GM23338 (cell line): ENCODE measurements at regions not wholly inside any gene's neighbourhood (a gene's known extent, or its start where the extent isn't known, plus 50 kb on each side); places are given as distances from the start of the nearest gene placed in this dataset.
"Not testable (repeated sequence)": the region's sequence is repeated elsewhere in the genome, so short reads cannot be mapped to it uniquely, and the experiment has no call there.

ENCODE experiments used
- ATAC-seq: fragments of 200-7000 bp; cut with Tn5 transposase; 3 replicates; pipeline ENCODE4 v1.9.1; 2020
- DNase-seq: peaks from one replicate; pipeline ENCODE4 v3.0.0-alpha.2; 2015; ENCODE audit warnings: low spot score
- H2AFZ ChIP-seq: fragments of 200-600 bp; sonication (generic); 2 replicates; pipeline ENCODE4 v1.8.0; 2016; ENCODE audit warnings: antibody characterized with exemption, mild to moderate bottlenecking, moderate library complexity
- H3F3A ChIP-seq: fragments of 200-600 bp; sonication (generic); replicated peaks from 2 replicates; pipeline ENCODE4 v1.8.0; 2017; ENCODE audit warnings: antibody characterized with exemption, mixed run types, low read depth
- H3K27ac ChIP-seq: fragments of 200-600 bp; sonication (generic); 2 replicates; pipeline ENCODE4 v1.6.1; 2016; ENCODE audit warnings: low read depth
- H3K27me3 ChIP-seq: fragments of 200-600 bp; sonication (generic); 2 replicates; pipeline ENCODE4 v1.8.0; 2016; ENCODE audit warnings: mild to moderate bottlenecking, mixed run types, moderate library complexity; ENCODE audit not compliant: insufficient read depth
- H3K36me3 ChIP-seq: fragments of 200-600 bp; sonication (generic); 2 replicates; pipeline ENCODE4 v1.8.0; 2016; ENCODE audit warnings: mild to moderate bottlenecking; ENCODE audit not compliant: insufficient read depth
- H3K4me1 ChIP-seq: fragments of 200-600 bp; sonication (generic); 2 replicates; pipeline ENCODE4 v1.8.0; 2016; ENCODE audit warnings: mild to moderate bottlenecking, moderate library complexity; ENCODE audit not compliant: insufficient read depth
- H3K4me2 ChIP-seq: fragments of 200-600 bp; sonication (generic); 2 replicates; pipeline ENCODE4 v1.7.1; 2017; ENCODE audit warnings: mixed run types
- H3K4me3 ChIP-seq: fragments of 200-600 bp; sonication (generic); 2 replicates; pipeline ENCODE4 v1.6.1; 2016; ENCODE audit warnings: mixed run types
- H3K79me2 ChIP-seq: fragments of 200-600 bp; sonication (generic); replicated peaks from 2 replicates; pipeline ENCODE4 v1.8.0; 2017; ENCODE audit warnings: mild to moderate bottlenecking; ENCODE audit not compliant: insufficient read depth
- H3K9me2 ChIP-seq: fragments of 200-600 bp; sonication (generic); 2 replicates; pipeline ENCODE4 v1.8.0; 2017; ENCODE audit not compliant: insufficient read depth
- H4K20me1 ChIP-seq: fragments of 200-600 bp; sonication (generic); replicated peaks from 2 replicates; pipeline ENCODE4 v1.8.0; 2017; ENCODE audit warnings: mild to moderate bottlenecking; ENCODE audit not compliant: insufficient read depth
- H3K27ac Mint-ChIP-seq: 2 replicates; pipeline ENCODE4 v1.8.0; 2020; ENCODE audit warnings: inconsistent platforms, mild to moderate bottlenecking, moderate library complexity, mixed read lengths
- H3K27me3 Mint-ChIP-seq: 3 replicates; pipeline ENCODE4 v1.8.0; 2022; ENCODE audit warnings: low read depth, mild to moderate bottlenecking, moderate library complexity, mixed read lengths, inconsistent platforms; ENCODE audit not compliant: insufficient read depth, poor library complexity
- H3K36me3 Mint-ChIP-seq: 3 replicates; pipeline ENCODE4 v1.8.0; 2021; ENCODE audit warnings: low read depth, mild to moderate bottlenecking, inconsistent platforms, moderate library complexity, mixed read lengths
- H3K4me1 Mint-ChIP-seq: 3 replicates; pipeline ENCODE4 v1.8.0; 2020; ENCODE audit warnings: mild to moderate bottlenecking, inconsistent platforms, mixed read lengths
- H3K4me3 Mint-ChIP-seq: 3 replicates; pipeline ENCODE4 v1.8.0; 2021; ENCODE audit warnings: moderate library complexity, mild to moderate bottlenecking, inconsistent platforms, mixed read lengths
- H3K9me3 Mint-ChIP-seq: 3 replicates; pipeline ENCODE4 v1.8.0; 2020; ENCODE audit warnings: moderate library complexity, mild to moderate bottlenecking, inconsistent platforms, mixed read lengths
- CTCF ChIP-seq, 2 experiments: fragments of 200-600 bp in 1 of 2; sonication (generic) in 1 of 2; conservative IDR thresholded peaks; 2 replicates each; pipeline versions ENCODE4 v1.5.1 to v1.6.1; 2016 to 2017; ENCODE audit warnings: antibody characterized with exemption in 2 of 2, low read depth in 2 of 2, mild to moderate bottlenecking in 2 of 2, moderate library complexity in 1 of 2
- EZH2 ChIP-seq: fragments of 200-600 bp; sonication (generic); IDR thresholded peaks from one replicate; pipeline ENCODE4 v1.8.0; 2017; ENCODE audit warnings: antibody characterized with exemption, mild to moderate bottlenecking, low read depth; ENCODE audit not compliant: unreplicated experiment
- JUNB ChIP-seq: IDR thresholded peaks from one replicate; pipeline ENCODE4 v1.6.1; 2016; ENCODE audit warnings: antibody characterized with exemption; ENCODE audit not compliant: unreplicated experiment
- POLR2AphosphoS5 ChIP-seq: IDR thresholded peaks from 2 replicates; pipeline ENCODE4 v1.6.1; 2016; ENCODE audit warnings: antibody characterized with exemption, low read depth
- ZNF331 ChIP-seq: fragments of 250-450 bp; sonication (Bioruptor Pico); IDR thresholded peaks from 2 replicates; pipeline ENCODE4 v1.5.0; 2020; ENCODE audit warnings: low read depth, mild to moderate bottlenecking, moderate library complexity
- ZNF462 ChIP-seq: fragments of 250-450 bp; sonication (Bioruptor Pico); IDR thresholded peaks from 2 replicates; pipeline ENCODE4 v1.5.0; 2020; ENCODE audit warnings: mild to moderate bottlenecking, moderate library complexity

GRCh38 chrX:66110112-66110511 is 53.9 kb upstream of the HEPH start:
- H3K79me2 ChIP-seq: no peaks in the 10 kb centered on the region
- no peak overlapping the region for H3K4me2 ChIP-seq
- no peaks in the 10 kb centered on the region for H3F3A ChIP-seq
- no peaks in the 10 kb centered on the region for H3K4me1 ChIP-seq
- no peak overlapping the region for H3K4me3 ChIP-seq
- no peaks in the 10 kb centered on the region for H3K9me2 ChIP-seq
- H3K27me3 ChIP-seq: no peaks in the 10 kb centered on the region
- Mint-ChIP-seq H3K27me3 (peaks cover 2% of the 10 kb centered on the region), H3K4me3 (no peak overlapping the region), H3K36me3 (no peaks in the 10 kb centered on the region; the same call in 2 of the 3 replicates), H3K27ac (no peak overlapping the region), H3K4me1 (no peaks in the 10 kb centered on the region), H3K9me3 (peaks cover 24% of the 10 kb centered on the region; the same call in 2 of the 3 replicates)
- ATAC-seq: no peak
- peak; percentile 53 for DNase-seq
- TF ChIP-seq CTCF (conservative IDR thresholded peaks at IDR 0.05; ENCODE audit: low read depth in 2 of 2): peak; percentile 43 to 59
- no peak for TF ChIP-seq ZNF331 (CRISPR knock-in tag)
- no peak for TF ChIP-seq EZH2
- no peak for TF ChIP-seq ZNF462 (CRISPR knock-in tag)
- TF ChIP-seq POLR2AphosphoS5: no peak
- TF ChIP-seq JUNB: no peak
- no peaks in the 10 kb centered on the region for H3K36me3 ChIP-seq
- H4K20me1 ChIP-seq: no peaks in the 10 kb centered on the region
- no peak overlapping the region for H2AFZ ChIP-seq
- H3K27ac ChIP-seq: no peak overlapping the region

GRCh38 chrX:66107860-66108259 is 56.2 kb upstream of the HEPH start:
- not testable (repeated sequence) for DNase-seq, H2AFZ ChIP-seq, H3K4me3 Mint-ChIP-seq, H3K79me2 ChIP-seq, H3K27ac ChIP-seq, H4K20me1 ChIP-seq, H3F3A ChIP-seq, H3K27ac Mint-ChIP-seq, H3K4me2 ChIP-seq, H3K9me2 ChIP-seq, H3K27me3 Mint-ChIP-seq, H3K4me1 Mint-ChIP-seq, H3K4me1 ChIP-seq, H3K27me3 ChIP-seq, ATAC-seq, H3K36me3 ChIP-seq, H3K4me3 ChIP-seq, H3K36me3 Mint-ChIP-seq
- peaks cover 27% of the 10 kb centered on the region; the same call in 2 of the 3 replicates for H3K9me3 Mint-ChIP-seq

GRCh38 chrX:66102398-66102797 is 61.6 kb upstream of the HEPH start:
- H3K27ac Mint-ChIP-seq, H3K4me1 ChIP-seq, H3K4me3 Mint-ChIP-seq, H3K27ac ChIP-seq, H3K27me3 Mint-ChIP-seq, H3F3A ChIP-seq, H3K79me2 ChIP-seq, H3K4me1 Mint-ChIP-seq, H3K27me3 ChIP-seq, H3K4me2 ChIP-seq, DNase-seq, H4K20me1 ChIP-seq, H3K36me3 ChIP-seq, H3K4me3 ChIP-seq, H3K36me3 Mint-ChIP-seq, ATAC-seq, H3K9me2 ChIP-seq, H2AFZ ChIP-seq: not testable (repeated sequence)
- peaks cover 25% of the 10 kb centered on the region; the same call in 2 of the 3 replicates for H3K9me3 Mint-ChIP-seq
